Natural killer cell (primary cell): ENCODE measurements at regions not wholly inside any gene's neighbourhood (a gene's known extent, or its start where the extent isn't known, plus 50 kb on each side); places are given as distances from the start of the nearest gene placed in this dataset.

Experiments
- ATAC-seq, 3 donors: fragments of 150-1000 bp in 2 of 3; fragments of 200-7000 bp in 1 of 3; cut with Tn5 transposase; 1 replicate in 1 of 3; 2 replicates in 2 of 3; pipeline ENCODE4 v1.10.0; 2021; ENCODE audit warnings: mild to moderate bottlenecking in 2 of 3, moderate library complexity in 2 of 3
- DNase-seq, 2 donors: peaks; one replicate each; pipeline versions ENCODE4 v3.0.0 to v3.0.0-alpha.2; 2013 to 2021; ENCODE audit warnings: mixed read lengths in 1 of 2
- H3K27ac ChIP-seq: one replicate; pipeline ENCODE4 v1.5.1; 2013; ENCODE audit warnings: mild to moderate bottlenecking, low read length
- H3K27me3 ChIP-seq: one replicate; pipeline ENCODE4 v1.6.1; 2013; ENCODE audit warnings: low read length; ENCODE audit not compliant: control insufficient read depth, insufficient read depth
- H3K36me3 ChIP-seq: one replicate; pipeline ENCODE4 v1.6.1; 2013; ENCODE audit warnings: low read length; ENCODE audit not compliant: control insufficient read depth, insufficient read depth
- H3K4me1 ChIP-seq: one replicate; pipeline ENCODE4 v1.6.1; 2013; ENCODE audit warnings: low read length; ENCODE audit not compliant: control insufficient read depth, insufficient read depth
- H3K4me3 ChIP-seq: one replicate; pipeline ENCODE4 v1.5.1; 2013; ENCODE audit warnings: low read length
- H3K9me3 ChIP-seq: one replicate; pipeline ENCODE4 v1.6.1; 2013; ENCODE audit warnings: low read length; ENCODE audit not compliant: control insufficient read depth, insufficient read depth
- H3K27ac Mint-ChIP-seq, 2 donors: one replicate each; pipeline ENCODE4 v1.8.0; 2022; ENCODE audit warnings: mild to moderate bottlenecking in 2 of 2, mixed read lengths in 2 of 2, moderate library complexity in 1 of 2
- H3K27me3 Mint-ChIP-seq, 2 donors: one replicate each; pipeline ENCODE4 v1.8.0; 2022; ENCODE audit warnings: low read depth in 2 of 2, mixed read lengths in 2 of 2
- H3K36me3 Mint-ChIP-seq: one replicate; pipeline ENCODE4 v1.8.0; 2022; ENCODE audit warnings: mixed read lengths
- H3K4me1 Mint-ChIP-seq, 2 donors: one replicate each; pipeline ENCODE4 v1.8.0; 2022; ENCODE audit warnings: mixed read lengths in 2 of 2
- H3K4me3 Mint-ChIP-seq: one replicate; pipeline ENCODE4 v1.8.0; 2022; ENCODE audit warnings: mild to moderate bottlenecking, moderate library complexity, mixed read lengths
- H3K9me3 Mint-ChIP-seq, 2 donors: one replicate each; pipeline ENCODE4 v1.8.0; 2022; ENCODE audit warnings: mixed read lengths in 2 of 2
- WGBS: methylation state at CpG from one replicate; pipeline ENCODE4 v1.1.7; 2013; ENCODE audit warnings: missing lambda C conversion rate; ENCODE audit not compliant: insufficient coverage; 5-methylcytosine and 5-hydroxymethylcytosine counted together
- intact Hi-C: fragments of 100-400 bp; cut with micrococcal nuclease; formaldehyde crosslinking; loops from one replicate; pipeline ENCODE4 v1.14.2; 2022
- TF ChIP-seq, protein P1 (sequence below): fragments of 200-600 bp; IDR thresholded peaks from one replicate; pipeline ENCODE4 v1.8.0; 2022; ENCODE audit warnings: antibody characterized with exemption

GRCh38 chrX:134186362-134187121, 50.4 kb upstream of the CCDC160 start:
- H3K9me3 ChIP-seq = no peaks in the 10 kb centered on the region
- peak overlapping the region; percentile 10 for H3K4me3 ChIP-seq
- H3K27ac ChIP-seq = peak overlapping the region; percentile 45
- Mint-ChIP-seq H3K36me3 (no peaks in the 10 kb centered on the region), H3K4me1 (peaks cover 36 to 54% of the 10 kb centered on the region in 2 donors), H3K9me3 (no peaks in the 10 kb centered on the region), H3K27ac (peak overlapping the region; percentile 70 to 82), H3K27me3 (peaks cover 0 to 8% of the 10 kb centered on the region in 2 donors), H3K4me3 (peak overlapping the region; percentile 87)
- DNase-seq (peak in 1 of 2 donors; percentile 75), ATAC-seq (peak; percentile 52 to 84 (median 68))
- WGBS = 0% methylated on average over 2 of the region's 8 CpGs
- no peaks in the 10 kb centered on the region for H3K27me3 ChIP-seq
- H3K4me1 ChIP-seq = peaks cover 14% of the 10 kb centered on the region
- TF ChIP-seq, protein P1, sequence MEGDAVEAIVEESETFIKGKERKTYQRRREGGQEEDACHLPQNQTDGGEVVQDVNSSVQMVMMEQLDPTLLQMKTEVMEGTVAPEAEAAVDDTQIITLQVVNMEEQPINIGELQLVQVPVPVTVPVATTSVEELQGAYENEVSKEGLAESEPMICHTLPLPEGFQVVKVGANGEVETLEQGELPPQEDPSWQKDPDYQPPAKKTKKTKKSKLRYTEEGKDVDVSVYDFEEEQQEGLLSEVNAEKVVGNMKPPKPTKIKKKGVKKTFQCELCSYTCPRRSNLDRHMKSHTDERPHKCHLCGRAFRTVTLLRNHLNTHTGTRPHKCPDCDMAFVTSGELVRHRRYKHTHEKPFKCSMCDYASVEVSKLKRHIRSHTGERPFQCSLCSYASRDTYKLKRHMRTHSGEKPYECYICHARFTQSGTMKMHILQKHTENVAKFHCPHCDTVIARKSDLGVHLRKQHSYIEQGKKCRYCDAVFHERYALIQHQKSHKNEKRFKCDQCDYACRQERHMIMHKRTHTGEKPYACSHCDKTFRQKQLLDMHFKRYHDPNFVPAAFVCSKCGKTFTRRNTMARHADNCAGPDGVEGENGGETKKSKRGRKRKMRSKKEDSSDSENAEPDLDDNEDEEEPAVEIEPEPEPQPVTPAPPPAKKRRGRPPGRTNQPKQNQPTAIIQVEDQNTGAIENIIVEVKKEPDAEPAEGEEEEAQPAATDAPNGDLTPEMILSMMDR = no peak
- H3K36me3 ChIP-seq = no peaks in the 10 kb centered on the region
- intact Hi-C loops = no loop called here
